ENCODE measurements at regions not wholly inside any gene's neighbourhood (a gene's known extent, or its start where the extent isn't known, plus 50 kb on each side); places are given as distances from the start of the nearest gene placed in this dataset.
"Not testable (repeated sequence)": the region's sequence is repeated elsewhere in the genome, so short reads cannot be mapped to it uniquely, and the experiment has no call there.

DNA sequence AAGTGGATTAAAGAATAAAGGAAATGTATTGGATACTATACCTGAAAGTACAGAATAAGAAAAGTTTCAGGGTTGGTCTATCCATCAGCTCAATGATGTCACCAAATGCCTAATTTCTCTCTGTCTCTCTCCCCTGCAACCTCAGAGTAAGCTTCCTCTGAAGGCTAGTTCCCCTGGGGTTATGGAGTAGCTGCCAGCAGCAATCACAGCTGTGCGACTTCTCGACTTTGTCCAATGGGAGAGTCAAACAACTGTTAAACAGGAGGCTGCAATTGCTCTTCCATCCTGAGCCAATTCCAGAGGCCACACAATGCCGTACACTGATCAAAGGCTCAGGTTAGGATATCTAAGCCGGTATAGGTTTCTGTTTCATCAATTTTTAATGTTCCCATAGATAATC lies 95.3 kb upstream of the FANCL start:
- Mint-ChIP-seq H3K4me1 (ENCODE audit: low read depth in 2 of 2) (no peaks in the 10 kb centered on the region), H3K36me3 (ENCODE audit: insufficient read depth) (no peaks in the 10 kb centered on the region), H3K27ac (no peak overlapping the region), H3K27me3 (peaks cover 1 to 5% of the 10 kb centered on the region in 2 donors), H3K4me3 (no peak overlapping the region), H3K9me3 (peaks cover 3 to 6% of the 10 kb centered on the region in 2 donors)
- no peak for DNase-seq
- ATAC-seq (replicated peaks): no peak

DNA sequence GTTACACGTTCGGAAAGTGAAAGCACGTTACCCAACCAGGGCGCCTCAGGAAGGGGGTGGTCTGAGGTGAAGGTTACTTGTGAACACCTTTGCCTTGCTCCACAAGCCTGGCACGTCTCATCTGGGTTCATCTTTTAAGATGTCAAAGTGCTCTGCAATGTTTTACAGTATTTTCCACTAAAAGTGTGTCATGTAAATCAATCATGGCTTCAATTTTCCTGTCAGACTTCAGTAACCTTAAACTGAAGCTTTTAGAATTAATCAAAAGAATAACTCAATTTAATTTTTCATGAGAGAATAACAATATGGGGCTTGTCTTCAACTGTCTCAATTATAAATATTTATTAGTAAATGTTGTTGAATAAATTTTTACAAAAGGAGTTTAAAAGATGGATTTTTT lies 93.3 kb upstream of the FANCL start:
- no peak overlapping the region for H3K4me3 Mint-ChIP-seq
- H3K4me1 Mint-ChIP-seq (ENCODE audit: low read depth in 2 of 2): no peaks in the 10 kb centered on the region
- no peak overlapping the region for H3K27ac Mint-ChIP-seq
- H3K9me3 Mint-ChIP-seq: no peaks in the 10 kb centered on the region
- H3K27me3 Mint-ChIP-seq: no peaks in the 10 kb centered on the region
- DNase-seq (no peak), ATAC-seq (replicated peaks) (no peak)
- no peaks in the 10 kb centered on the region for H3K36me3 Mint-ChIP-seq (ENCODE audit: insufficient read depth)

DNA sequence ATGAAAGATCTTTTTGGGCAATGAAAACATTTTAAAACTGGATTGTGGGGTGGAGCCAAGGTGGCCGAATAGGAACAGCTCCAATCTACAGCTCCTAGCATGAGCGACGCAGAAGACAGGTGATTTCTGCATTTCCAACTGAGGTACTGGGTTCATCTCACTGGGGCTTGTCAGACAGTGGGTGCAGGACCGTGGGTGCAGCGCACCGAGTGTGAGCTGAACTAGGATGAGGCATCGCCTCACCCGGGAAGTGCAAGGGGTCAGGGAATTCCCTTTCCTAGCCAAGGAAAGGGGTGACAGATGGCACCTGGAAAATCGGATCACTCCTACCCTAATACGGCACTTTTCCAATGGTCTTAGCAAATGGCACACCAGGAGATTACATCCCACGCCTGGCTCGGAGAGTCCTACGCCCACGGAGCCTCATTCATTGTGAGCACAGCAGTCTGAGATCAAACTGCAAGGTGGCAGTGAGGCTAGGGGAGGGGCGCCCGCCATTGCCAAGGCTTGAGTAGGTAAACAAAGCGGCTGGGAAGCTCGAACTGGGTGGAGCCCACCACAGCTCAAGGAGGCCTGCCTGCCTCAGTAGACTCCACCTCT lies 84.3 kb upstream of the FANCL start:
- H3K4me1 Mint-ChIP-seq (ENCODE audit: low read depth in 2 of 2); H3K4me3 Mint-ChIP-seq; H3K27ac Mint-ChIP-seq; H3K9me3 Mint-ChIP-seq; DNase-seq; H3K36me3 Mint-ChIP-seq (ENCODE audit: insufficient read depth); ATAC-seq (replicated peaks): not testable (repeated sequence)
- peaks cover 12 to 25% of the 10 kb centered on the region in 2 donors for H3K27me3 Mint-ChIP-seq

DNA sequence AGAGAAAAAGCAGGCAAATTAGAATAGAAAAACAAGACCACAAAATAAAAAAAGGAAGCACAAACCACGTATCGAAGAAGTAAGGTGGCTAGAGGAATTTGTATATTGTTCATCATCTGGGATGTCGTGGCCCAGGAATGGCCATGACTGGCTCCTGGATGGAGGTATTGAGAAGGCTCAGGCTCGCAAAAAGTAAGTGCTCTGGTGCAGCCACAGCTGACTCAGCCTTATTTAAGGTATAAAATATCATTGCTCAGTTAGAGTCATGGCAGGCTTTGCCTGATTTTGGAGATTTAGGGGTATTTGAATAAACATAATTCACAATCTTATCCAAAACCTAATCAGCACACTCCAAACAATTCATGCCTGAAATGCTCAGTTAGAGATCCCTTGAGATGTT lies 78.4 kb upstream of the FANCL start:
- DNase-seq (no peak), ATAC-seq (replicated peaks) (no peak)
- Mint-ChIP-seq H3K27ac (no peak overlapping the region), H3K4me3 (no peak overlapping the region), H3K27me3 (peaks cover 0 to 10% of the 10 kb centered on the region in 2 donors), H3K4me1 (ENCODE audit: low read depth in 2 of 2) (no peaks in the 10 kb centered on the region), H3K9me3 (no peaks in the 10 kb centered on the region), H3K36me3 (ENCODE audit: insufficient read depth) (no peaks in the 10 kb centered on the region)

DNA sequence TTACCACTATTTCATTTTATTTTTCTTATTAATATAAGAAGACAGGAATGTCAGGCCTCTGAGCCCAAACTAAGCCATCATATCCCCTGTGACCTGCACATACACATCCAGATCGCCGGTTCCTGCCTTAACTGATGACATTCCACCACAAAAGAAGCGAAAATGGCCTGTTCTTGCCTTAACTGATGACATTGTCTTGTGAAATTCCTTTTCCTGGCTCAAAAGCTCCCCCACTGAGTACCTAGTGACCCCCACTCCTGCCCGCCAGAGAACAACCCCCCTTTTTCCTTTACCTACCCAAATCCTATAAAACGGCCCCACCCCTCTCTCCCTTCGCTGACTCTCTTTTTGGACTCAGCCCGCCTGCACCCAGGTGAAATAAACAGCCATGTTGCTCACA lies 77.8 kb upstream of the FANCL start:
- H3K4me1 Mint-ChIP-seq (ENCODE audit: low read depth in 2 of 2); ATAC-seq (replicated peaks); H3K36me3 Mint-ChIP-seq (ENCODE audit: insufficient read depth); H3K4me3 Mint-ChIP-seq; DNase-seq; H3K9me3 Mint-ChIP-seq; H3K27ac Mint-ChIP-seq: not testable (repeated sequence)
- H3K27me3 Mint-ChIP-seq: peaks cover 0 to 10% of the 10 kb centered on the region in 2 donors

DNA sequence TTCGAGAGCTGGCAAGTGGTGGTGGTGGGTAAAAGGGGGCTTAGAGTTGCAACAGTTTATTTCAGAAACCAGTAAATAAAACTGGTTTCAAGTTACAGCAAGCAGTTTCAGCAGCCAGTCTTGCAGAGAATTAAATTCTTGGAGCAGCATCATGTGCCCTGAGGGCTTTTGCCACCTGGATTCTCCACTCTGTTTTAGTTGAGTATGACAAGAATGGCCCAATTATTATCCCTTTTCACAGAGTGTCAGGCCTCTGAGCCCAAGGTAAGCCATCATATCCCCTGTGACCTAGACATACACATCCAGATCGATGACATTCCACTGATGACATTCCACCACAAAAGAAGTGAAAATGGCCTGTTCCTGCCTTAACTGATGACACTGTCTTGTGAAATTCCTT lies 72.8 kb upstream of the FANCL start:
- no peak overlapping the region for H3K4me3 Mint-ChIP-seq
- no peak for ATAC-seq (replicated peaks)
- no peaks in the 10 kb centered on the region for H3K36me3 Mint-ChIP-seq (ENCODE audit: insufficient read depth)
- no peaks in the 10 kb centered on the region for H3K4me1 Mint-ChIP-seq (ENCODE audit: low read depth in 2 of 2)
- H3K27me3 Mint-ChIP-seq: peaks cover 0 to 10% of the 10 kb centered on the region in 2 donors
- no peak overlapping the region for H3K27ac Mint-ChIP-seq
- no peaks in the 10 kb centered on the region for H3K9me3 Mint-ChIP-seq
- DNase-seq: no peak

DNA sequence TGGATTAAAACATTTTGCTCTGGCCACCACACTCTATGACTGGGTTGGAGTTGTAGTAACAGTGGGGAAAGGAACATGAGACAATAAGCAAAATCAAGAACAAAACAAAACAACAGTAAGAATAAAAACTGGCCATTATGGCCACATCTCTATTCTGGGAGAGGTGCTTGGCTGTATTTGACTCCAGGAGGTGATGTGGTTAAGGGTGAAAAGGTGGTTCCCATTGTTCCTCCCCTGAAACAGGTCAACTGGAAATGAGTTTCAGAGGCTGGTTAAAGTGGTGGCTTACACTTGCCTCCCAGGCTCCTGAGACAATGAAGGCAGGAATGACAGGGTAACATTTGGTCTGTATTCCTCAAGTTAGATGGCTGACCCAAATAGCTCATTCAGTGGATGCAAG lies 67.3 kb upstream of the FANCL start:
- H3K4me3 Mint-ChIP-seq: no peak overlapping the region
- no peak overlapping the region for H3K27ac Mint-ChIP-seq
- no peaks in the 10 kb centered on the region for H3K4me1 Mint-ChIP-seq (ENCODE audit: low read depth in 2 of 2)
- H3K27me3 Mint-ChIP-seq: peaks cover 0 to 15% of the 10 kb centered on the region in 2 donors
- DNase-seq (no peak), ATAC-seq (replicated peaks) (no peak)
- H3K9me3 Mint-ChIP-seq: peaks cover 0 to 4% of the 10 kb centered on the region in 2 donors
- H3K36me3 Mint-ChIP-seq (ENCODE audit: insufficient read depth): no peaks in the 10 kb centered on the region

DNA sequence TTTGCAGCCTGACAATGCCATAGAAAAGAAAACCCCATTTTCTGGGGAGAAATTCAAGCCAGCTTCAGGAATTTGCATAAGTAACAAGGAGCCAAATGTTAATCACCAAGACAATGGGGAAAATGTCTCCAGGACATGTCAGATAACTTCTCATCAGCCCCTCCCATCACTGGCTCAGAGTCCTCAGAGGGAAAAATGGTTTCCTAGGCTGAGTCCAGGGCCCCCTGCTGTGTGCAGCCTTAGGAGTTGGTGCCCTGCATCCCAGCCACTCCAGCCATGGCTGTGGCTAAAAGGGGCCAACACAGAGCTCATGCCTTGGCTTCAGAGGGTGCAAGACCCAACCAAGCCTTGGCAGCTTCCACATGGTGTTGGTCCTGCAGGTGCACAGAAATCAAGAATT lies 63.7 kb upstream of the FANCL start:
- Mint-ChIP-seq H3K27me3 (peaks cover 0 to 15% of the 10 kb centered on the region in 2 donors), H3K36me3 (ENCODE audit: insufficient read depth) (no peaks in the 10 kb centered on the region), H3K27ac (no peak overlapping the region), H3K4me3 (no peak overlapping the region), H3K4me1 (ENCODE audit: low read depth in 2 of 2) (no peaks in the 10 kb centered on the region), H3K9me3 (peaks cover 0 to 4% of the 10 kb centered on the region in 2 donors)
- DNase-seq: no peak
- no peak for ATAC-seq (replicated peaks)

DNA sequence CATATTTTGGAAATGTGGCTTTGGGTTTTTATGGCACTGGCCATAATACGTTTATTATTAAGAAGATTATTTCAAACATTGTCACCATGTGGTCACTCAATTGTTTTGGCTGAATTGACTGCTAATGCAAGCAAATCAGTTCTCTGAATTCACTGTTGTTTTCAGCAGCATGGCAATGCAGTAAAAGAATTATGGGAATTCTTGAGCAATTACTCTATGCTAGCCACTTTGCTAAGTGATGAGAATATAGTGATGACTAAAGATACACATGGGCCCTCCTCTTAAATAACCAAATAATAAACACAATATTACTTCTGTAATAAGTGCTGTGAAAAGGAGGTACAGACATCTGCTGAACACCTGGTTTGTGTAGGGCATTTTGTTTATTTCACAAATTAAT lies 58.0 kb upstream of the FANCL start:
- ATAC-seq (replicated peaks): no peak
- no peaks in the 10 kb centered on the region for H3K4me1 Mint-ChIP-seq (ENCODE audit: low read depth in 2 of 2)
- no peak overlapping the region for H3K27ac Mint-ChIP-seq
- H3K36me3 Mint-ChIP-seq (ENCODE audit: insufficient read depth): no peaks in the 10 kb centered on the region
- H3K4me3 Mint-ChIP-seq: no peak overlapping the region
- no peak for DNase-seq
- H3K9me3 Mint-ChIP-seq: peaks cover 0 to under 1% of the 10 kb centered on the region in 2 donors
- peaks cover 0 to 14% of the 10 kb centered on the region in 2 donors for H3K27me3 Mint-ChIP-seq

DNA sequence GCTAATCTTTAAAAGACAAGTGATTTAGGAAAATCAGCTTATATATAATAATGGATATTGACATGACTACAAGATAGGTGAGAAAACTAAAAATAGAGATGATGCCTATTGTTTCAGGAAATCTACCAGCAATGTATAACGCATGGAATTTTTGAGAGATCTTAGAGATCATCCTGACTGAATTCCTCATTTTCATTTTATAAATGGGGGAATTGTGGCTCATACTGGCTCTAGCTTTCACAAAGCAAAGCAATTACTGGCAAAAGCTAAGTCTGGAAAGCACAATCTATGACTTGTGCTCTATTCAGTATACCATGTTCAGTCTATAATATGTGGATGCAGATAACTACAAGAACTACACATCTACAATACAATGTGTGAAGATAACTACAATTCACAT lies 51.9 kb upstream of the FANCL start:
- peaks cover 24 to 26% of the 10 kb centered on the region in 2 donors for H3K27me3 Mint-ChIP-seq
- no peaks in the 10 kb centered on the region for H3K36me3 Mint-ChIP-seq (ENCODE audit: insufficient read depth)
- no peaks in the 10 kb centered on the region for H3K4me1 Mint-ChIP-seq (ENCODE audit: low read depth in 2 of 2)
- DNase-seq (no peak), ATAC-seq (replicated peaks) (no peak)
- H3K4me3 Mint-ChIP-seq: no peak overlapping the region
- no peak overlapping the region for H3K27ac Mint-ChIP-seq
- no peaks in the 10 kb centered on the region for H3K9me3 Mint-ChIP-seq

DNA sequence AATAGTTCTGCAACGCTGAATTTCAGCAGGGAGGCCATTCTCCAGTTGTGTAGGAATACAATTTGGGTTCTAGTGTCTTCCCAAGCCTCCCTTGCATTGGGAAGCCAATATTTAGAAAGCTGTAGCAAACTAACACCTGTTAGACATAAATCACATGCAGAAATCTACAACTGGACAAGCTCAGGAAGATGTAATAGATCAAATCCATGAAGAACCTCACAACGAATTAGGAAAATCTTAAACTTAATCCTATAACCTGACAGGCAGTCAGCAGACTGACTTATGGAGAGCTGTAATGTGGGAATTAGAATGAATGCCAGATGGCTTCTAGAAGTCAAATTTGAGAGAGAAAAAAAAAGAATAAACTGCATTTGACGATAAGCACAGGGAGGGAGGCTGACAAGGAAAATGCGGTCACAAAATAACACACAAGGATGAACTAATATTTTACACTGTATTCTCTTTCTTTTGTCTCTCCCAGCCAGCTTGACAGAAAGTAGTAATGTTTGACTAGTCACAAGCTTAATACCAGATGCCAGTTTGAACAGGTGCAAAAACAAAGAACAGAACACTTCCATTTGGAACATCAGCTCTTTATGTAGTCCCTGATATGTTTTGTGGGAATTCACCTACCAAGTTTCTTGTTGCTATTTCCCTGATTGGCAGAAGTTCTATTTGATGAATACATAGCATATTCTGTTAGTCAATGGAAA lies 50.8 kb upstream of the FANCL start:
- no peak for ATAC-seq (replicated peaks)
- no peak for DNase-seq
- Mint-ChIP-seq H3K36me3 (ENCODE audit: insufficient read depth) (no peaks in the 10 kb centered on the region), H3K27ac (no peak overlapping the region), H3K27me3 (peaks cover 24 to 26% of the 10 kb centered on the region in 2 donors), H3K4me1 (ENCODE audit: low read depth in 2 of 2) (no peaks in the 10 kb centered on the region), H3K4me3 (no peak overlapping the region), H3K9me3 (no peaks in the 10 kb centered on the region)
